WI38 (cell line): ENCODE measurements at regions not wholly inside any gene's neighbourhood (a gene's known extent, or its start where the extent isn't known, plus 50 kb on each side); places are given as distances from the start of the nearest gene placed in this dataset.
"Not testable (repeated sequence)": the region's sequence is repeated elsewhere in the genome, so short reads cannot be mapped to it uniquely, and the experiment has no call there.

Experiments used
- H3K4me3 ChIP-seq: 2 replicates; pipeline ENCODE4 v1.5.1; 2011; ENCODE audit warnings: low read depth, mild to moderate bottlenecking, control low read depth, low read length
- CTCF ChIP-seq: IDR thresholded peaks from 2 replicates; pipeline ENCODE4 v1.5.1; 2012; ENCODE audit warnings: low read depth, mild to moderate bottlenecking, control low read depth, low read length

DNA sequence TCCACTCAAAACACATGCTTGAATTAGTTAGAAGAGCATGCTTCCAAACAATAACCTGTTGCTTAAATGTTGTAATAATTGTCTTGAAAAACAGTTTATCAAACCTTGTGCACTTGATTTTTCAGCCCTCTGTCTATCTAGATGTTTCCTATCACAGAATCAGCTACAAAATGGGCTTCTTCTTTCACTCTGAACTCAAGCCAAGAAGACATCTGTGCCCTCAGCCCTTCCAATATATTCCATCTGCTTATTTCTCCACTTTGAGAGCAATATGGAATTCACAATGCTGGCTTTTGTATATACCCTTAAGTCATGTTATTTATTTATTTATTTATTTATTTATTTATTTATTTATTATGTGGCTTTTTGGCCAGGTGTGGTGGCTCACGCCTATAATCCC is 234.2 kb downstream of the TOX3 start:
- H3K4me3 ChIP-seq, result no peak overlapping the region
- TF ChIP-seq CTCF, result no peak

DNA sequence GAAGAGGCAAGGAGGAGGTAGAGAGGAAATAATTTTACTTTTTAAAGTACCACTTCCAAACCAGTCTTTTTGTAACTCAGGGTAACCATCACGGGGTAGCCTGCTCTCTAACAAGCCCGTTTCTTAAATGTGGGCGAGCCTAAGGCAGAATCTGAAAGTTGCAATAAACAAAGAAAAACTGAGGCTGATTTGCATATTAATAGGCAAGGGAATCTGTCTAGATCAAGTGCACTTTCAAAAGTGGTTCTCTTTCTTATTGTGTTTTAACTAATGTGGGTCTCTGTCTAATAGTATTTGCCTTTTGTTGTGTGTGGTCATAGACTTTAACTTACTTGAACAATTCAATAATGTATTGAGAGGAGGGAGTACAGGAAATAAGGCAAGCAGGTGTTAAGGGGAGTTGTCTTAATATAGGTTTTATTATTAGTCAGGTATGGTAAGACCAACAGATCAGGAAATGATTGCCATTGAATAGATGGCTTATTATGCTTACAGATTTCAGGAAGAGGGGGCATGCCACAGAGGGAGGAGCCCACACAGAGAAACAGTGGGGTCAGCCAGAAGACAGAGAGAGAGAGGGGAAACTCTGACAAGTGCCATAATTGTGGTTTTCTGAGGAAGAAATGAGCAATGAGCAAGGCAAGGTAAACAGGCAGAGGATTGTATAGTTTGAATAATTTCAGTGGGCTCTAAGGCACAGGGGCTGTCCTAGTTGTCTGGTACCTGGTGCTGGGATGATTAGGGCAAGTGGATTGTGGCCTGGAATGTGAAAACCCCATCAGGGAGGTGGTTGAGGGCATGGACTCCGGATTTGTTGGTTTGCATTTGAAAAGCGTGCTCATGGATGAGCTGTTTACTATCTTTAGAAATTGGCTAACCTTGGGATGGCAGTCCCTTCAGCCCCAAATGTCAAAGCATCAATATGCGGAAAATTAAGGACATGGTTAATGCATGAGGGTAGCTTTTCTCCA is 237.2 kb downstream of the TOX3 start:
- H3K4me3 ChIP-seq, result no peak overlapping the region
- no peak for TF ChIP-seq CTCF

GRCh38 chr16:52308051-52308450 is 238.9 kb downstream of the TOX3 start:
- no peak overlapping the region for H3K4me3 ChIP-seq
- no peak for TF ChIP-seq CTCF

DNA sequence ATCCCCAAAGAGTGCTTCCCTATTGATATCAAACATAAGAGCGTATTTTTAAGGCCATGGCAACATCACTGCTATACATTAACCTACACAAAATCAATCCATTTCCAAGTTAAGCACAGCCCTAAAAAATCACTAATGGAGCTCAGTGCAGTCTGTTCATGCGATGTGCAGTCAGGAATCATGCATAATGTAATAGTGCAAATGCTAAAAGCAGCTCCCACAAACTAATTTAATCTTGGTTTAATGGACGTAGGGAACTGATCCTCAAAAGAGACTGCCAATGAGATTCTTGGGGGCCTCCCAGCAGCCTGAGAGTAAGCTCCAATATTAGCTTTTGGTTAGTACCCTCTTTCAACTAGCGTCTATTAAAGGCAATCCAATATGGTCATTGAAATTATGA is 245.9 kb downstream of the TOX3 start:
- no peak overlapping the region for H3K4me3 ChIP-seq
- TF ChIP-seq CTCF, result no peak

- no peak for TF ChIP-seq CTCF
- no peak overlapping the region for H3K4me3 ChIP-seq
Measured at GRCh38 chr16:52298769-52299168, 248.2 kb downstream of the TOX3 start.

DNA sequence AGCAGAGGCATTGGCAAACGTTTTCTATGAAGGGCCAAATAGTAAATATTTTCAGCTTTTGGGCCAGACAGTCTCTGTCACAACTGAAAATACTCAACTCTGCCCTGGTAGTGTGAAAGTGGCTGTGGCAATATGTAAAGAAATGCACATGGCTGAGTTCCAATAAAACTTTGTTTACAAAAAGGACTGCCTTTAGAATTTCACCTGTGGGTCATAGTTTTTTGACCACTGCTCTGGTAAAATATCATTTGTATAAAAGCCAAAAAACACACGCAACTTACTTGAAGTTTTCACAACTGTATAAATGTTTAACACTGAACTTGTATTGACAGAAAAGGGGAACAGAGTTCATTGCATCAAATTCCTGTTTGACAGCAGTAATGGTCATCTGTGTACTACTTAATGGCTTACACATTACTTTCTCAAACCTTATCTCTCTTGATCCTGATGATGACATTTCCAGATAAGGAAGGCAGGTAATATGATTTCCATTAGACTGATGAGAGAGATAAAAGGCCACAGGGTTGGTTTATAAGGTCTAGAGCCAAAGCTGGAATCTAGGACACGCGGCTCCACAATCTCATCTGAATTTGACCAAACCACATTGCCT is 250.1 kb downstream of the TOX3 start:
- H3K4me3 ChIP-seq, result not testable (repeated sequence)

DNA sequence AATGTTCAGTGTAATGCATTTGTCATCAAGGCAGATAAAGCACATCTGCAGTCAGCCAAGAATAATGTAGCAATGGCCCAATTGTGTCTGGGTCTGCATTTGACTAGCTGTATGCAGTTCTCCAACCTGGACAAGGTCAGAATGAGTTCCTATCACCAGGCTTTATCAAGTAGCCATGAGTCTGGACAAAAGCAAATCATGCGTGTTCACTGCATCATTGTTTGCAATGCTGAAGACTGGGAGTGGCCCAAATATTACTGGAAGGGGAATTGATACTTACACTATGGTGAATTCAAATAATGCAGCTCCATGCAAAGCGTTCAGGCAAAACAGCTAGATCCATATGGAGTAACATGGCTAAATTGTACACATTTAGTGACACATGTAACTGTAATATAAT is 250.9 kb downstream of the TOX3 start:
- TF ChIP-seq CTCF, result no peak
- H3K4me3 ChIP-seq, result no peak overlapping the region

GRCh38 chr16:52294660-52295059 is 252.3 kb downstream of the TOX3 start:
- H3K4me3 ChIP-seq, result no peak overlapping the region
- no peak for TF ChIP-seq CTCF
